CMK (cell line): ENCODE measurements at regions not wholly inside any gene's neighbourhood (a gene's known extent, or its start where the extent isn't known, plus 50 kb on each side); places are given as distances from the start of the nearest gene placed in this dataset.

Experiments
- DNase-seq: peaks from one replicate; pipeline ENCODE4 v3.0.0-alpha.2; 2010; ENCODE audit warnings: low read depth

- DNase-seq, result no peak
Observed at GRCh38 chr5:89988998-89989655, 420.4 kb downstream of the CETN3 start.

DNA sequence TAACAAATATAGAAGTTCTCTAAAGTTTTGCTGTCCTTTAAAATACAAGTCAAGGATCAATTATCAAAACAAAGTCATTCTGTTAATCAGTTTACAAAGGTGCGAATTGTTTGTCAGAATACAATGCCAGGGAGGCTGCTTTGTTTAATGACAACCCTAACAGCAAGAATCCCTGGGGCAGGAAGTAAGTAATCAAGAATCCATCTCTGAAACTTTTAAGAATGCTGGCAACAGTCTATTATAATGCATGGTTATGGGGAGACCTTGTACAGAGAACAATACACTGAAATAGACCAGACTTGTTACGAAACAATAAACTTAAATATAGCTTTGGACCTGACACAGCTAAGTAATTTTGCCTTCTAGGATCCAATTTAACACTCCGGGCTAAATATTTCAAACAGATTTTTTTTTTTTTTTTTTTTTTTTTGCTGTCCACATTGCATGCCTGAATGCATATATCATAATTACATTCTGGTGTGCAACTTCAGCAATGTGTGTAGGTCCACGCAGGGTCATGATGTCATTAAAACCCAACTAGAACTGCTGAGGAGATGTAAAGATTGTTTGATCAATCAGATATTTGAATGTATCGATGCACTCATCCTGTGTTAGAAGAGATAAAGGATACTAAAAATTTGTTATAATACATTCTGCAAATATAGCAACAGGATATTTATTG lies 421.3 kb downstream of the CETN3 start:
- no peak for DNase-seq

- no peak for DNase-seq
Observed at GRCh38 chr5:89983216-89983615, 426.3 kb downstream of the CETN3 start.

- DNase-seq, result no peak
Observed at GRCh38 chr5:89981878-89982773, 427.4 kb downstream of the CETN3 start.

DNA sequence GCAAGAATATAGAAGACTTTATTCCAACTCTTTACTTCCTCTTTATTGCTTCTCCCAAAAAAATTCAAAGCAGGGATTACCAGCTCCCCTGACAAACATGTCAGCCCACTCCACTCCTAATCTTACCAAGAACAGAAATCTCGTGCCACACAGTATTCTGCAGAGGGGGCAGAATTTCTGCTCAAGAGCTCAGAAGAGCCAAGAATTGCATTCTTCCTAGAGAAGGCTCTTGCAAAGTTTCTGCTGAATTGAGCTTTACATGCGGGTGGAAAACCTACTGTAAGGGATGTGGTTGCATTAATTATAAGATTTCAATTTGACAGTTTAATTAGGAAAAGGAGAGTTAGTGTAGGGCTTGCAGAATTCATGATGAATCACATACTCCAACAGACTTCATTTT lies 428.5 kb downstream of the CETN3 start:
- DNase-seq, result no peak

- DNase-seq, result no peak
Observed at GRCh38 chr5:89973516-89973915, 436.0 kb downstream of the CETN3 start.

DNA sequence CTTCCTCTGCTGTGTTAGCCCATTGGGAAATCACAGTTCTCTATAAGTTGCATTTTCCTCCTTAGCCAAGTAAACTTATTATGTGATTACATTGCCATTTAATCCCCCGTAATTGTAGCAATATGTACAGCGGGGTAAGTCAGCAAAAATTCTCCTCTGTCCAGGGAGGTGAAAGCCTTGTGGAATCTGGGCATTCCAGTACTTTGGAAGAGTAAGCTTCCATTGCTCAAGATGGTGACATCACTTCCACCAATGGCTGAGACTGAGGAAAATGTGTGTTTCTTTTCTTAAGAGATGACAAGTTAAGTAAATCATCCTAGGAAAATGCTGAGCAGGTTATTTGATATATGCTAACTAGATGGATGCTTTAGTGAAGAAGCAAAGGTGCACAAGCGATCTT lies 436.7 kb downstream of the CETN3 start:
- DNase-seq, result no peak

DNA sequence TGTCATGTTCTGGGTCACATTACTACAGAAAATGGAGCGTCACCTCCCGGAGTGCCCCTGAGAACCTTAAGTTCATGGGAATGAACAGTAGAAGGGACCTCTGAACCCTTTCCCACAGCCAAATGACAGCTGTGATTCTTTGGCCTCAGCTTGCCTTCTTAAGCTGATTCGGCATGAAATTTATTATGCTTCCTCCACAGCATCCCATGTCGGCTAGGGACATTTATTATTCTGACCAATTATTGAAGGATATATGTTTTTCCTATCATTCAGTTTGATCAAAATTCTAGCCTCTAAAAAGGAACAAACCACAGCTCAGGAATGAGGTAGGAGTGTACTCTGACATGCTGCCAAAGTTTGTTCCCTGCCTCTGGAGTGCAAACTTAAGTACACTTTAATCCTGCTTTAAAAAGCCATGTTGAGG lies 440.6 kb downstream of the CETN3 start:
- no peak for DNase-seq

DNA sequence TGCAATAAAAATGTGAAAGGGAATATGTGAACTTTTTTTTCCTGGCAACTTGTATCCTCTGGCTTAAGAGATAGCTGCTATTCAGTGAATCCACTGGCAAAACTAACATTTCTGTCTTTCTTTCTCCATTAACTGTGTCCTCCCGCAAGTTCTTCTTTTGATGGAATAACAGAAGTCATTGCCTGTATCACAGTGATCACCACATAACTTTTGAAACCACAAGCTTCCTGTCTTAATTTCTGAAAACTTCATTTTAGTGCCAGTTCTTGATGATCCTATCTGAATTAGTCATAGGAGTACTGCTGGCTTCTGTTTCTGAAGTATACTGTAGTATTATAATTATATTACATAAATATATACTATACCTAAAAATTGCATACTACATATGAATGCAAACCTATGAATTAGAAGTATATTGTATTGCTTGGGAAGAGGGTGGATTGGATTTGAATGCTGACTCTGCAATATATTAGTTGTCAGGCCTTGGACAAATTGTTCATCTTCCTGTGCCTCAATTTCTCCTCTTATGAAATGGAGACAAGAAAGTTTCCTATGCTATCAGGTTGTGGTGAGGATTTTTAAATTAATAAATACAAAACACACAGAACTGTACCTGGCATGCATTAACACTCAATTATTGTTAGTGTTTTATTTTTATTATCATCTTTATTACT lies 441.6 kb downstream of the CETN3 start:
- DNase-seq, result peak; percentile 18

- DNase-seq, result no peak
Observed at GRCh38 chr5:89956838-89957237, 452.7 kb downstream of the CETN3 start.

DNA sequence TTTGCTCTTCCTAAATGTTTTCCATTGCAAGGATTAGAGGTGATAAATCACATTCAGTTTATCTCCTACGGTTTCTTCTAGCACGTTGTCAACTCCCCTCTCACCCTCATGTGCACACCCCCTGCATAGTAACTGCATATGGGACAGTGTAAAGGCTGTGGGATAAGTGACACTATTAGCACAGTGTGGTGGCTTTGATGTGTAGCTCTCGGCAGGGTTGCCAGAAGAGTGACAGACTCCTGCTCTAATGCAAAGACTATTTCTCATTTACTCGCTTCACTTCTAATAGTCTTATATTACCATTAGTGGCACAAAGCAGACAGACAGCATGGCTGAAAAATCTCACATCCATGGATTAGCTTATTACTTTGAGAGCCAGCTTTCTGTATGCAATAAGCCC lies 454.6 kb downstream of the CETN3 start:
- no peak for DNase-seq

- no peak for DNase-seq
Observed at GRCh38 chr5:89951876-89952275, 457.7 kb downstream of the CETN3 start.

- DNase-seq, result no peak
Observed at GRCh38 chr5:89950234-89950633, 459.3 kb downstream of the CETN3 start.

GRCh38 chr5:89948977-89949376 lies 460.6 kb downstream of the CETN3 start:
- DNase-seq, result no peak

GRCh38 chr5:89946916-89947315 lies 462.6 kb downstream of the CETN3 start:
- no peak for DNase-seq

DNA sequence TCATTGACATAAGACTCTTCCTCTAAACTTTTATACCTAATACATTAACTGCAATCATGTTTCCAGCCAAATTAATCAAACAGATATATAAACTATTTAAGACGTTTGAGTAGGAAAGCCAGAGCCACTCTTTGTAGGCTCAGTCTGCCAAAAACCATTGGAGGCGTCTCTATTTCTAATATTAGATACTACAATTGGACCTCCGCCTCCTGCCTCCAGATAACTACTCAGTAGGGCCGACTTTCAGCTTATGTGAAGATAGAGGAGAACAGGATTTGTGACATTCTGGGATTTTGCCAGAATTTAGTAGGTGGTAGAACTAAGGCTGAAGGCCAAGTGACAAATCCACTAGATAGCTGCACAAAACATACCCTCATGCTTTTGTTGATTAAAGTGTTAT lies 463.0 kb downstream of the CETN3 start:
- DNase-seq, result no peak

- DNase-seq, result no peak
Observed at GRCh38 chr5:89942171-89942570, 467.4 kb downstream of the CETN3 start.

DNA sequence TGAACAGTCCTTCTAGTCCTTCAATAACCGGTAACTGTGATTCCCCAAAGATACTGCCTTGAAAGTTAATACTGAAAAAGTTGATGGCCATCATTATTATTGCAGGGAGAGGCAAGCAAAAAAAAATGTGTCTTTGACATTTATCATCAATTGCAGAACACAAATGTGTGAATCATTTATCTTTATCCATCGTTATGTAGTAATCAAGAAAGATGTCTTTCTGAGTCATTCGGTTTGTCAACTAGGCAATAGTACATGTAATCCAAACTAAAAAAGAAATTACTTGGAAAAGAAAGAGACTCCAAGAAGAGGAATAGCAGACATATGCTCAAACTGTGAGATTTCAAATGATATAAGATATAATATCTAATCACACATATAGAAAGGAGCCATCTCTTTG lies 473.0 kb downstream of the CETN3 start:
- no peak for DNase-seq

- no peak for DNase-seq
Observed at GRCh38 chr5:89934069-89934468, 475.5 kb downstream of the CETN3 start.

DNA sequence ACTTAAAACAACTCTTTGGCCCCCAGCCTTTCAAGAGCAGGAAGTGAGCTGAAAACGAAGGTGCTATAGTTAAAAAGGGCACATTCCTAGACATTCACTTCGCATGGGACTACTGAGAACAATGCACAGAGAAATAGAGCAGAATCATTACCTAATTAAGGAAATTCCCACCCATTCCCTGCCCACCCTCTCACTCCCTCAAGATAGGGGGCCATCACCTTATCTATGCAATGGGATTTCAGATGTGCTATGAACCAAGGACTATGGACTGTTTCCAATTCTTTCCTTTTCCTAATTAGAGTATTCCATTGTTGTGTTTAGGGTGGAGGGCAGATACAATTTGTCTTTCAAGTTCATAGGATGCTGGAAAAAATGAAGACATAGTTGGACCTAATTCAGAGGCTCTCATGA lies 476.8 kb downstream of the CETN3 start:
- no peak for DNase-seq

DNA sequence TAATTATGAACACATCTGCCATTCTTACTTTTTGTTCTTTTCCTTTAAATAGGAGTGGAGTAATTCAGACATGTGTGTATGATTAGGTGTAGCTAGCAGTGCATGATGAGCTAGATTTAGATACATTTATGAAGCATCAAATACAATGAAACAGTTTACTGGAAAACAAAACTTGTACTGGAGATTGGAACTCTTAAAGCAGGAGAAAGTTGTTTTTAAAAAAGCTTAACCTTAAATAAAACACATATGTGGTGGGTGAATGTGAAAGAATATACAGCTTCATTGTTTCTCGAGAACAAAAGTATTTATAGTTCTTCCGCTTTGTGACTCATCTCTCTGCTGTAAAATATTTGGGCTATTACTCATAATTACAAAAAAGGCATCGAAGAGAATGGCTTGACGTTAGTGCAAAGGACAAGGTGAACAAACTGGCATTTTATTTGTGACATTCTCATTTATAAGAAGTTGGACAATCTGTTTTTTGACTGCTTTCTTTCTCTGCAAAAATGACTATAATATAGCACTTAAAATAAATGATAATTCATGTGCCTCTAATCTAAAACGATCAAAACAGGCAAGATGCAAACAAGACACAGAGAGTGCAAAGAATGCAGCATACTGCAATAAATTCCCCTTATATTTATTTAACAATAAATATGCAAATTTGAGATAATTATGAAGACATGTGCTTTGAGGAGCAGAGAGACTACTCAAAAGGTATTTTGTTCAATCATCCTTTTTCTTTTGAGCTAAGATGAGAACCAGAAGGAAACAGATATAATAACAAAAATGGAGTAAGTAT lies 478.8 kb downstream of the CETN3 start:
- no peak for DNase-seq

DNA sequence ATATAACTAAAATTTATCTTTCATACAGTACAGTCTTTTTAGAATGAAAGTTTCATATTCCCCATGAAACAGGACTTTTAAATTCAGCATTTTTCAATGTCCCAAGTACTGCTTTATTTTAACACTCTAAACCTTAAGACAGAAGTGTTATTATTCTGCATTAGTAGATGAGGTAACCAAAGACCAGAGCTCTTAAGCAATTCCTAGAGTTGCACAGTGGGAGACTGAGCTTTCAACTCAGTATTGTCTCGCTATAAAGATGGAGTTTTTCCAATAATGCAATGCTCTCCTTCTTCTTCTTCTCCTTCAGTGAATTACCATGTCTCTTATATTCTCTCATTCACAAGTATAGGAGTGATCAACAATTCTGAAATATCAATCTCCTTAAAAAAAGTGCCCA lies 479.7 kb downstream of the CETN3 start:
- no peak for DNase-seq
